NCI-H1092 (cell line): ENCODE measurements at regions not wholly inside any gene's neighbourhood (a gene's known extent, or its start where the extent isn't known, plus 50 kb on each side); places are given as distances from the start of the nearest gene placed in this dataset.

Experiments used
- DNase-seq: peaks from one replicate; lab custom pipeline; 2025; lab: John Stamatoyannopoulos, UW

- DNase-seq: no peak
Observed at GRCh38 chr20:11281768-11282167, 608.0 kb upstream of the JAG1 start.

GRCh38 chr20:11287126-11287525 is 613.3 kb upstream of the JAG1 start:
- no peak for DNase-seq

- DNase-seq: no peak
Observed at GRCh38 chr20:11296221-11296620, 621.5 kb upstream of the BTBD3 start.

- no peak for DNase-seq
Observed at GRCh38 chr20:11296951-11297350, 620.7 kb upstream of the BTBD3 start.

GRCh38 chr20:11301699-11302098 is 616.0 kb upstream of the BTBD3 start:
- no peak for DNase-seq

DNA sequence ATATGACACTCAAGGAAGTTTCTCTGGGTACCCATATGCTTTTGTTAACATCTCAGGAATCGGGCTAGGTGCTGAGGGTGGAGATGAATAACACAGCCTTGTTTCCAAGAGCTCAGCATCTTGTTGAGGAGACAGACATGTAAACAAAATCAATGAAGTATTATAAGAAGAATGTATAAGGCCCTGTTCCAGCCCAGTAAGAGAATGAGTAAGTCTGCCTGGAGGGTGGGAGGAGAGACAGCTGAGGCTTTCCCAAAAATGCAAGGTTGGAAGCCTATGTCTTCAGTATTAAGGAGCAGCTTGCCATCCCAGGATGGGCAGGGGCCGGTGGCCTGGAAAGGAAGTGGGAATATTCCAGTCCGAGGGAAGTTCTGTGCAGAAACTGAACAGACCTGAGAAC is 615.3 kb upstream of the BTBD3 start:
- DNase-seq: no peak

GRCh38 chr20:11304795-11305194 is 612.9 kb upstream of the BTBD3 start:
- no peak for DNase-seq

DNA sequence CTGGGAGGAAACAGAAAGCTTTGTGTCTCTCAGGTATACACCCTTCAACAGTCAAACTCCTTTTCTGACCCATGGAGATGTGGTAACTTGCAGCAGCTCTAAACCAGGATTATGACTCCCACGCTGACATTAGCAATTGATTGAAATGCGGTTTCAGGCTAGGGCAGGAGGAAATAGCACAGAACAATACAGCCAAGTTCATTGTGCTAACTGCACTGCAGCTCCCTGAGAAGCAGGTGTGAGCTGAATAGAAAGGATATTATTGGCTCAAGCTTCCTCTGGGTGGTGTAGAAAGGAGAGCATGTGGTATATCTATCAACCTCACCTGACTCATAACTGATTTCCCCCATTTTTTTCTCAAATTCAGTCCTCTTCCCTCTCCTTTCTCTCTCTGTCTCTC is 612.3 kb upstream of the BTBD3 start:
- no peak for DNase-seq

- no peak for DNase-seq
Observed at GRCh38 chr20:11311659-11312224, 606.0 kb upstream of the BTBD3 start.

GRCh38 chr20:11315525-11315924 is 602.2 kb upstream of the BTBD3 start:
- no peak for DNase-seq

GRCh38 chr20:11316244-11316643 is 601.4 kb upstream of the BTBD3 start:
- DNase-seq: no peak

GRCh38 chr20:11320033-11320432 is 597.7 kb upstream of the BTBD3 start:
- no peak for DNase-seq

- DNase-seq: no peak
Observed at GRCh38 chr20:11323816-11324215, 593.9 kb upstream of the BTBD3 start.

GRCh38 chr20:11324990-11325389 is 592.7 kb upstream of the BTBD3 start:
- no peak for DNase-seq

GRCh38 chr20:11328839-11329238 is 588.9 kb upstream of the BTBD3 start:
- no peak for DNase-seq

GRCh38 chr20:11329271-11329670 is 588.4 kb upstream of the BTBD3 start:
- DNase-seq: no peak

GRCh38 chr20:11331096-11331495 is 586.6 kb upstream of the BTBD3 start:
- DNase-seq: no peak

GRCh38 chr20:11332381-11332780 is 585.3 kb upstream of the BTBD3 start:
- DNase-seq: no peak

- DNase-seq: no peak
Observed at GRCh38 chr20:11333634-11334033, 584.1 kb upstream of the BTBD3 start.

- DNase-seq: no peak
Observed at GRCh38 chr20:11337361-11338130, 580.1 kb upstream of the BTBD3 start.

GRCh38 chr20:11338496-11339306 is 579.0 kb upstream of the BTBD3 start:
- DNase-seq: no peak

GRCh38 chr20:11344939-11345338 is 572.8 kb upstream of the BTBD3 start:
- DNase-seq: no peak

DNA sequence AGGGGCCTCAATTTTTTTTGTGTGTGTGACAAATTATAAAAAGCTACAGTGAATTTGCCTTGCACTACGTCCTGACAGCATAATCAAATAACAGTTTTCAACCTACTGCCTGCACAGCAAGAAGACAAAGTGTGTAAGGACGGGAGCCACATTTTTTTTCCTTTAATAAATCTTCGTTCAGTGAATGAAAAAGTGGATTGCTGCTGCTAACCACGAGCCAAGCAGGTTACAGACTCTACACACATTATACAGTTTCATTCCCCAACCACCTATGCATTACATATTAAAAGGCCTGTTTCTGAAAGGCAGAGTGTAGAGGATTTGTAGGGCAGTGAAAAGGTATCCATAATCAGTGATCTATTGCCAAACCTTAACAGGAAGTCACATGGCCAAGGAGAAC is 570.0 kb upstream of the BTBD3 start:
- DNase-seq: no peak
